ENCODE measurements at regions not wholly inside any gene's neighbourhood (a gene's known extent, or its start where the extent isn't known, plus 50 kb on each side); places are given as distances from the start of the nearest gene placed in this dataset.

GRCh38 chr12:115666168-115666567 lies 611.3 kb downstream of the MED13L start:
- Histone ChIP-seq H3K9me3 (ENCODE audit: low read length) (no peaks in the 10 kb centered on the region), H2AFZ (ENCODE audit: low read length) (no peak overlapping the region), H3K27me3 (ENCODE audit: low read length) (peaks cover 12% of the 10 kb centered on the region; the same call in 1 of the 2 replicates), H3K27ac (ENCODE audit: low read length) (no peak overlapping the region), H4K20me1 (ENCODE audit: low read length) (no peaks in the 10 kb centered on the region), H3K9me2 (replicated peaks; ENCODE audit: low read length) (no peaks in the 10 kb centered on the region), H3K9ac (ENCODE audit: low read length) (no peak overlapping the region), H3F3A (ENCODE audit: low read length, unreplicated experiment) (no peaks in the 10 kb centered on the region), H3K79me2 (ENCODE audit: low read length) (no peaks in the 10 kb centered on the region), H3K4me2 (ENCODE audit: low read length) (no peak overlapping the region), H3K4me3 (ENCODE audit: low read length) (no peak overlapping the region), H3K36me3 (ENCODE audit: low read depth, low read length) (no peaks in the 10 kb centered on the region), H3K4me1 (ENCODE audit: insufficient read depth, low read length) (no peaks in the 10 kb centered on the region)
- TF ChIP-seq CTCF (conservative IDR thresholded peaks at IDR 0.05; ENCODE audit: low read depth, low read length) (no peak), EZH2phosphoT487 (IDR thresholded peaks at IDR 0.05; ENCODE audit: borderline replicate concordance, low read length) (no peak), EZH2 (IDR thresholded peaks at IDR 0.05; ENCODE audit: low read length, unreplicated experiment) (no peak)
- BruUV-seq (replicated peaks) = no TSS peak
- POLR2A ChIA-PET (ENCODE audit: unreplicated experiment) = no interaction called here
- CTCF ChIA-PET = no interaction called here
- ATAC-seq (no peak), DNase-seq (no peak)
- intact Hi-C loops (cut with micrococcal nuclease) = no loop called here

GRCh38 chr12:115661112-115661511 lies 616.4 kb downstream of the MED13L start:
- DNase-seq = no peak
- no TSS peak for BruUV-seq (replicated peaks)
- H3K36me3 ChIP-seq (ENCODE audit: low read depth, low read length) = no peaks in the 10 kb centered on the region
- no peaks in the 10 kb centered on the region for H4K20me1 ChIP-seq (ENCODE audit: low read length)
- ChIA-PET CTCF (interaction anchor here (0.6 kb wide), 1 partner anchor 20 kb away, joined by 4 read pairs; no protein-coding TSS in a partner anchor), POLR2A (ENCODE audit: unreplicated experiment) (no interaction called here)
- H3K27me3 ChIP-seq (ENCODE audit: low read length) = peaks cover 2% of the 10 kb centered on the region; the same call in 1 of the 2 replicates
- no peak overlapping the region for H3K27ac ChIP-seq (ENCODE audit: low read length)
- no peak overlapping the region for H3K4me2 ChIP-seq (ENCODE audit: low read length)
- no peak overlapping the region for H3K4me3 ChIP-seq (ENCODE audit: low read length)
- H3K9me3 ChIP-seq (ENCODE audit: low read length) = no peaks in the 10 kb centered on the region
- no peaks in the 10 kb centered on the region for H3K9me2 ChIP-seq (replicated peaks; ENCODE audit: low read length)
- TF ChIP-seq EZH2 (IDR thresholded peaks at IDR 0.05; ENCODE audit: low read length, unreplicated experiment) = no peak
- no peak for TF ChIP-seq EZH2phosphoT487 (IDR thresholded peaks at IDR 0.05; ENCODE audit: borderline replicate concordance, low read length)
- no peak for TF ChIP-seq CTCF (conservative IDR thresholded peaks at IDR 0.05; ENCODE audit: low read depth, low read length)
- peaks cover 10% of the 10 kb centered on the region for H3K4me1 ChIP-seq (ENCODE audit: insufficient read depth, low read length)
- intact Hi-C loops (cut with micrococcal nuclease) = no loop called here
- H3F3A ChIP-seq (ENCODE audit: low read length, unreplicated experiment) = no peaks in the 10 kb centered on the region
- H2AFZ ChIP-seq (ENCODE audit: low read length) = no peak overlapping the region
- no peak for ATAC-seq
- no peaks in the 10 kb centered on the region for H3K79me2 ChIP-seq (ENCODE audit: low read length)
- no peak overlapping the region for H3K9ac ChIP-seq (ENCODE audit: low read length)

GRCh38 chr12:115660211-115660805 lies 617.2 kb downstream of the MED13L start:
- H2AFZ ChIP-seq (ENCODE audit: low read length) = peak overlapping the region; percentile 69
- peak overlapping the region; percentile 57 for H3K4me2 ChIP-seq (ENCODE audit: low read length)
- no peaks in the 10 kb centered on the region for H4K20me1 ChIP-seq (ENCODE audit: low read length)
- peak; percentile 64 for DNase-seq
- ChIA-PET POLR2A (ENCODE audit: unreplicated experiment) (no interaction called here), CTCF (interaction anchor here (0.6 kb wide), 1 partner anchor 19 kb away, joined by 4 read pairs; no protein-coding TSS in a partner anchor)
- H3K4me1 ChIP-seq (ENCODE audit: insufficient read depth, low read length) = peaks cover 10% of the 10 kb centered on the region
- no peak for TF ChIP-seq EZH2 (IDR thresholded peaks at IDR 0.05; ENCODE audit: low read length, unreplicated experiment)
- TF ChIP-seq CTCF (conservative IDR thresholded peaks at IDR 0.05; ENCODE audit: low read depth, low read length) = no peak
- TF ChIP-seq EZH2phosphoT487 (IDR thresholded peaks at IDR 0.05; ENCODE audit: borderline replicate concordance, low read length) = no peak
- no peaks in the 10 kb centered on the region for H3F3A ChIP-seq (ENCODE audit: low read length, unreplicated experiment)
- intact Hi-C loops (cut with micrococcal nuclease) = no loop called here
- no peak overlapping the region for H3K9ac ChIP-seq (ENCODE audit: low read length)
- BruUV-seq (replicated peaks) = no TSS peak
- H3K36me3 ChIP-seq (ENCODE audit: low read depth, low read length) = no peaks in the 10 kb centered on the region
- peak overlapping the region; percentile 26; the same call in 1 of the 2 replicates for H3K4me3 ChIP-seq (ENCODE audit: low read length)
- peak; percentile 59 for ATAC-seq
- peak overlapping the region; percentile 4; the same call in 1 of the 2 replicates for H3K27ac ChIP-seq (ENCODE audit: low read length)
- H3K9me2 ChIP-seq (replicated peaks; ENCODE audit: low read length) = no peaks in the 10 kb centered on the region
- H3K27me3 ChIP-seq (ENCODE audit: low read length) = peaks cover 3% of the 10 kb centered on the region; the same call in 1 of the 2 replicates
- no peaks in the 10 kb centered on the region for H3K79me2 ChIP-seq (ENCODE audit: low read length)
- H3K9me3 ChIP-seq (ENCODE audit: low read length) = no peaks in the 10 kb centered on the region
